ENCODE measurements at regions not wholly inside any gene's neighbourhood (a gene's known extent, or its start where the extent isn't known, plus 50 kb on each side); places are given as distances from the start of the nearest gene placed in this dataset.

- no peaks in the 10 kb centered on the region for H3K36me3 Mint-ChIP-seq (ENCODE audit: low read depth)
- intact Hi-C loops (cut with DNase I, micrococcal nuclease) = no loop called here
- ChIA-PET POLR2A (no interaction called here), CTCF (no interaction called here)
- no peaks in the 10 kb centered on the region for H3K9me3 Mint-ChIP-seq (ENCODE audit: low read depth)
- no peak overlapping the region for H3K27ac Mint-ChIP-seq
- no peak for ATAC-seq
- H3K4me1 Mint-ChIP-seq = peaks cover 5% of the 10 kb centered on the region
- peaks cover 19% of the 10 kb centered on the region for H3K27me3 Mint-ChIP-seq
- no peak overlapping the region for H3K4me3 Mint-ChIP-seq
- no peak for DNase-seq
Observed at GRCh38 chr11:113578715-113579250, 103.6 kb upstream of the DRD2 start.

DNA sequence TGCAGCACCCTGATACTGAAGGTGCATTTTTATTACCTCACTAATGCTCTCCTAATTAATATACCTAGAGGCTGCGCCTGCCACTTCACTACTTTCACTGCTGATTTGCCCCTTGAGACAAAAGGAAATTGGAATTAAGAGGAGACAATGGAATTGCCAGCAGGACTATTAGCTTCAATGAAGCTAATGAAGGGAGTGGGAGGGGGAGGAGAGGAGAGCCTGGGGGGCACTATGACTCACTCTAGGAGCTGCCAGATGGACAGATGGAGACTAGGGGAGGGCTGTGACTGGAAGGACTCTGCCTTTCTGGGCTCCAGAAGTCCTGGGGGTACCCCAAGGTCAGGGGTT, 102.8 kb upstream of the DRD2 start:
- H3K36me3 Mint-ChIP-seq (ENCODE audit: low read depth) = no peaks in the 10 kb centered on the region
- ChIA-PET POLR2A (no interaction called here), CTCF (interaction anchor here (0.6 kb wide), 1 partner anchor 9 kb away, joined by 3 read pairs; no protein-coding TSS in a partner anchor)
- no peak overlapping the region for H3K27ac Mint-ChIP-seq
- intact Hi-C loops (cut with DNase I, micrococcal nuclease) = no loop called here
- ATAC-seq = no peak
- no peak for DNase-seq
- H3K9me3 Mint-ChIP-seq (ENCODE audit: low read depth) = no peaks in the 10 kb centered on the region
- peaks cover 5% of the 10 kb centered on the region for H3K4me1 Mint-ChIP-seq
- no peak overlapping the region for H3K4me3 Mint-ChIP-seq
- H3K27me3 Mint-ChIP-seq = peaks cover 19% of the 10 kb centered on the region

DNA sequence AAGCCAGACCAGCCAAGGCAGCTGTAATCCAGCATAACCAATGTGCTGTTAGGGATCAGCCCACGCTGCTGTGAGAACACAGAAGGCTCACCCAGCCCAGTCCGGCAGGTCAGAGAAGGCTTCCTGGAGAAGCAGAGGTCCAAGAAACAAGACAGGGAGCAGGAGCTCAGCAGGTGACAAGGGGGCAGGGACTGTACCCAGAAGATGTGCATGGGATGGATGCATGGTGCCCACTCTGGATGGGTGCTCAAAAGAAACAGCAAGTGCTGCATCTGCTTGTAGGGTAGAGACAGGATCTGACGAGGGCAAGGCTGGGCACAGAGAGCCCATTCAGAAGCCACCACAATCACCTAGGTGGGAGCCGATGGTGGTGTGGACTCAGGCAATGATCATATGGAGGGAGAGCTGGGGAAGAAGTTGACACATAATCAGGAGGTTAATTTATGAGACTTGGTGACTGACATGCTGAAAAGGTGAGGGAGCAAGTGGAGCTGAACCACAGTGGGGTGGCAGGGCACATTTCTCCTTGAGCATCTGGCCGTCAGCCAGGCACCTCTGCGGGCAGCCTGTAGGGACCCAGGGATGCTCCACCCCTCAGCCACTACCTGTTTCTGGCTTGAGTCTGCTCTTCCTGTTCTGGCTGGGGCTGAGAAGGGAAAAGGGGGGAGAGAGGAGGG, 102.3 kb upstream of the DRD2 start:
- H3K27me3 Mint-ChIP-seq = peaks cover 19% of the 10 kb centered on the region
- peaks cover 5% of the 10 kb centered on the region for H3K4me1 Mint-ChIP-seq
- POLR2A ChIA-PET = no interaction called here
- no peak overlapping the region for H3K27ac Mint-ChIP-seq
- no peak overlapping the region for H3K4me3 Mint-ChIP-seq
- intact Hi-C loops (cut with DNase I, micrococcal nuclease) = no loop called here
- H3K9me3 Mint-ChIP-seq (ENCODE audit: low read depth) = no peaks in the 10 kb centered on the region
- CTCF ChIA-PET = interaction anchor here (0.6 kb wide), 1 partner anchor 10 kb away, joined by 3 read pairs; no protein-coding TSS in a partner anchor
- ATAC-seq = no peak
- no peak for DNase-seq
- H3K36me3 Mint-ChIP-seq (ENCODE audit: low read depth) = no peaks in the 10 kb centered on the region

- CTCF ChIA-PET = no interaction called here
Observed at GRCh38 chr11:113574586-113574985, 99.4 kb upstream of the DRD2 start.

GRCh38 chr11:113574171-113574570, 99.0 kb upstream of the DRD2 start:
- Mint-ChIP-seq H3K36me3 (ENCODE audit: low read depth) (no peaks in the 10 kb centered on the region), H3K27ac (no peak overlapping the region), H3K9me3 (ENCODE audit: low read depth) (no peaks in the 10 kb centered on the region), H3K27me3 (peaks cover 27% of the 10 kb centered on the region), H3K4me1 (peaks cover 5% of the 10 kb centered on the region), H3K4me3 (no peak overlapping the region)
- ATAC-seq (no peak), DNase-seq (no peak)
- intact Hi-C loops (cut with DNase I, micrococcal nuclease) = no loop called here
- CTCF ChIA-PET = no interaction called here
- POLR2A ChIA-PET = no interaction called here

More at GRCh38 chr11:113574586-113574985, 99.4 kb upstream of the DRD2 start:
- intact Hi-C loops (cut with DNase I, micrococcal nuclease) = no loop called here
- POLR2A ChIA-PET = no interaction called here
- Mint-ChIP-seq H3K27me3 (peaks cover 27% of the 10 kb centered on the region), H3K4me3 (no peak overlapping the region), H3K36me3 (ENCODE audit: low read depth) (no peaks in the 10 kb centered on the region), H3K9me3 (ENCODE audit: low read depth) (no peaks in the 10 kb centered on the region), H3K4me1 (peaks cover 5% of the 10 kb centered on the region), H3K27ac (no peak overlapping the region)
- ATAC-seq = no peak
- DNase-seq = no peak

DNA sequence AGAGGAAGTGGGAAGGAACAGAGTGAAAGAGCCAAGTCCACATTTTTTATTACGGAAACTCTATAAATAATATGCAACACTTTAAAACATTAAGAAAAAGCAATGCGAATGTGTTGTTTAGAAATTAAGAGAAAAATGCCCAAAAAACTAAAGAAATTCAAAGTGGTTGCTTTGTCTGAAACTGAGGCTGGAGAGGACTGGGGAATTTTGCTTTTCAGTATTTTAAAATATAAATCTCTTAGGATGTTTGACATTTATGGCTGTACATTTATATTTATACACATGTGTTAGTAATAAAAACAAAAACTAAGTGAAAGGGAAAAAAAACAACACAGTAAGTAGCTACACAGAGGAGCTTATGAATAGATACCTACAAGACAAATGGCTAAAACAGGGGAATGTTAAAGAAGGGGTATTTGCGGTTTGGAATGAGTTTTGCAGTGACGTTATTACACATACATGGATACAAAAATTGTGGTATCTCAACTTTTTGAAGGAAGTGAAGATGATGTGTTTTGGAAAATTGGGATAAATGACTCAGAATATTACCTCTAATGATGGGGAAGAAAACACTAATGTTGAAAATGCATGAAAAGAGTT, 97.0 kb upstream of the DRD2 start:
- Mint-ChIP-seq H3K27me3 (peaks cover 22% of the 10 kb centered on the region), H3K4me3 (no peak overlapping the region), H3K27ac (no peak overlapping the region), H3K36me3 (ENCODE audit: low read depth) (no peaks in the 10 kb centered on the region), H3K4me1 (no peaks in the 10 kb centered on the region), H3K9me3 (ENCODE audit: low read depth) (no peaks in the 10 kb centered on the region)
- ChIA-PET CTCF (no interaction called here), POLR2A (no interaction called here)
- intact Hi-C loops (cut with DNase I, micrococcal nuclease) = no loop called here
- ATAC-seq (no peak), DNase-seq (no peak)

DNA sequence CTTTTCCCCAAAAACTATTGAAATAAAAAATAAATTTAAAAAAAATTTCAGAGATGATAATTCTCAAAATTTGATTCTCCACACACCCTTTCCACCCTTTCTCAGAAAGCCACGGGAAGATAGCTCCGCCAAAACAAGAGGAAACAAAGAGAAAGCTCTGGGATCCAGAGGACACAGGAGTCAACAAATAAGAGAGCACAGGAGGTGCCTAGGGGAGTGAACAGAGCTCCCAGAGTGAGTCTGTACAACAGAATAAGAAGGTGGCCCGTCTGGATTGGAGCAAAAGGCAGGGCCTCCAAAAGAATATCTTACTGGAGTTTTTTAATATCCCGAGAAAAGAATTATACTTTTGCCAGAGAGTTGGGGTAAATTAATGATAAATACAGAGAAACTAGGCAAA, 96.3 kb upstream of the DRD2 start:
- no peaks in the 10 kb centered on the region for H3K9me3 Mint-ChIP-seq (ENCODE audit: low read depth)
- DNase-seq = no peak
- ATAC-seq = no peak
- H3K4me3 Mint-ChIP-seq = no peak overlapping the region
- intact Hi-C loops (cut with DNase I, micrococcal nuclease) = no loop called here
- H3K27ac Mint-ChIP-seq = no peak overlapping the region
- POLR2A ChIA-PET = interaction anchor here (0.7 kb wide), 1 partner anchor 1292 kb away, joined by 3 read pairs; no protein-coding TSS in a partner anchor
- H3K36me3 Mint-ChIP-seq (ENCODE audit: low read depth) = no peaks in the 10 kb centered on the region
- CTCF ChIA-PET = no interaction called here
- H3K27me3 Mint-ChIP-seq = peaks cover 20% of the 10 kb centered on the region
- H3K4me1 Mint-ChIP-seq = no peaks in the 10 kb centered on the region

DNA sequence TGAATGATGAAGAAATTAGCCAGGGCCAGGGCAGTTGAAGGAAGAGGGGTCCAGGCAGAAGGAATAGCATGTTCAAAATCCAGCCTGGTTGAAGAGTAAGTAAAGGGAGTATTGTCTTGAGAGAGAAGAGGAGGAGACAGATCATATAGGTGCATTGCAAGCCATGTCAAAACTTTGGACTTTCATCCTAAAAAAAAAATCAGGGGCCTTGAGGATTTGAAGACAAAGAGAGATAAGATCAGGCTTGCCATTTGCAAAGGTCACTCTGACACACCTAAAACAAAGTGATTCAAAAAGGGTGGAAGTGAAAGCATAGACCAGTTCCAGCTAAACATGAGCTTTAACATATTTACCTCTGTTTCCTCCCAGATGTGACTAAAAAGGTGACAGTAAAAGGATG, 95.7 kb upstream of the DRD2 start:
- H3K9me3 Mint-ChIP-seq (ENCODE audit: low read depth) = no peaks in the 10 kb centered on the region
- ChIA-PET POLR2A (interaction anchor here (0.7 kb wide), 1 partner anchor 1291 kb away, joined by 3 read pairs; no protein-coding TSS in a partner anchor), CTCF (no interaction called here)
- H3K4me3 Mint-ChIP-seq = no peak overlapping the region
- ATAC-seq = no peak
- no peak overlapping the region for H3K27ac Mint-ChIP-seq
- DNase-seq = no peak
- intact Hi-C loops (cut with DNase I, micrococcal nuclease) = no loop called here
- peaks cover 16% of the 10 kb centered on the region for H3K27me3 Mint-ChIP-seq
- H3K4me1 Mint-ChIP-seq = no peaks in the 10 kb centered on the region
- H3K36me3 Mint-ChIP-seq (ENCODE audit: low read depth) = no peaks in the 10 kb centered on the region

- ChIA-PET POLR2A (no interaction called here), CTCF (no interaction called here)
- H3K4me3 Mint-ChIP-seq = no peak overlapping the region
- peaks cover 23% of the 10 kb centered on the region for H3K27me3 Mint-ChIP-seq
- no peak for DNase-seq
- H3K9me3 Mint-ChIP-seq (ENCODE audit: low read depth) = no peaks in the 10 kb centered on the region
- no peak for ATAC-seq
- H3K27ac Mint-ChIP-seq = no peak overlapping the region
- H3K36me3 Mint-ChIP-seq (ENCODE audit: low read depth) = no peaks in the 10 kb centered on the region
- intact Hi-C loops (cut with DNase I, micrococcal nuclease) = no loop called here
- H3K4me1 Mint-ChIP-seq = no peaks in the 10 kb centered on the region
Observed at GRCh38 chr11:113569391-113569790, 94.2 kb upstream of the DRD2 start.

DNA sequence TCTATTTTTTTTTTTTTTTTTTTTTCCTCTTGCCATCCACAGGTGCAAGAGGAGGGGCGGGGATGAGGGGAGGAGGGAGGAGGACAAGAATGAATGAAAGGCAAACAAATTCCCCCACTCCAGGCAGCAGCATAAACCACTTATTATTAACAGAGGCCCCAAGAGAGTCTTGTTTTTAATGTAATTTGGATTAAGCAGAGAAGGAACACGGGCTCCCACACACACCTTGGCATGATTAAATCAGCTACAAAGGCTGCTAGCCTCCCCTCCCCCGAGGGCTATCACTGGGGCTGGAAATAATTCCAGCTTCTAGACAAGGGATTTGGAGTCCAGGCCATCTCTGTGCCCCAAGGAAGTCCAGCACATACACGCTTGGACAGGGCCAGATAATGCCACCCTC, 93.4 kb upstream of the DRD2 start:
- no peak for ATAC-seq
- Mint-ChIP-seq H3K4me1 (no peaks in the 10 kb centered on the region), H3K4me3 (no peak overlapping the region), H3K9me3 (ENCODE audit: low read depth) (no peaks in the 10 kb centered on the region), H3K36me3 (ENCODE audit: low read depth) (no peaks in the 10 kb centered on the region), H3K27me3 (peaks cover 22% of the 10 kb centered on the region), H3K27ac (no peak overlapping the region)
- intact Hi-C loops (cut with DNase I, micrococcal nuclease) = no loop called here
- ChIA-PET CTCF (no interaction called here), POLR2A (no interaction called here)
- DNase-seq = no peak

GRCh38 chr11:113567867-113568544, 92.8 kb upstream of the DRD2 start:
- CTCF ChIA-PET = no interaction called here
- H3K36me3 Mint-ChIP-seq (ENCODE audit: low read depth) = no peaks in the 10 kb centered on the region
- intact Hi-C loops (cut with DNase I, micrococcal nuclease) = no loop called here
- DNase-seq (no peak), ATAC-seq (no peak)
- H3K4me3 Mint-ChIP-seq = no peak overlapping the region
- peaks cover 22% of the 10 kb centered on the region for H3K27me3 Mint-ChIP-seq
- no peak overlapping the region for H3K27ac Mint-ChIP-seq
- no peaks in the 10 kb centered on the region for H3K4me1 Mint-ChIP-seq
- no peaks in the 10 kb centered on the region for H3K9me3 Mint-ChIP-seq (ENCODE audit: low read depth)
- POLR2A ChIA-PET = interaction anchor here (0.6 kb wide), 1 partner anchor 409 kb away, joined by 3 read pairs; no protein-coding TSS in a partner anchor

DNA sequence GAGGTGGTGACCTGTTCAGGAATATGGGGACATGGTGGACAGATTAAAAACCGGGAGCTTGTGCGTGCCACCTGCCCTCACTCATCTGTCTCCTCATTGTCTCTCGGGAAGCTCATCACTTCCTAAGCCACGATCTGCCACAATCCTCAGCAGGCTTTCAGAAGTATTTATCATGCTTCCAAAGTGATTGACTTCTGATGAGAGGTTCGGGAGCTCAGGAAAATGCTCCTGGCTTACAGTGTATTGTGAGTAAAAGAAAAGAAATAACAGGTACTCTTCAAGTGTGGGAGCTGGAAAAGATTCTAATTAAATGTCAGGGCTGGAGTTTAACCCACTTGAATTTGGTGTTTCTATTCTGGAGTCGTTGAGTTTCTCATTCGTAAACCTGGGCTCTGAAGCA, 91.9 kb upstream of the DRD2 start:
- ATAC-seq = no peak
- no peak for DNase-seq
- intact Hi-C loops (cut with DNase I, micrococcal nuclease) = no loop called here
- Mint-ChIP-seq H3K9me3 (ENCODE audit: low read depth) (no peaks in the 10 kb centered on the region), H3K36me3 (ENCODE audit: low read depth) (no peaks in the 10 kb centered on the region), H3K27ac (no peak overlapping the region), H3K4me1 (no peaks in the 10 kb centered on the region), H3K4me3 (no peak overlapping the region), H3K27me3 (peaks cover 19% of the 10 kb centered on the region)
- POLR2A ChIA-PET = no interaction called here
- CTCF ChIA-PET = no interaction called here
